Lower leg skin (tissue), 4 donors: ENCODE measurements at regions not wholly inside any gene's neighbourhood (a gene's known extent, or its start where the extent isn't known, plus 50 kb on each side); places are given as distances from the start of the nearest gene placed in this dataset.

Experiments used
- DNase-seq, 2 donors: peaks; one replicate each; pipeline ENCODE4 v3.0.0-alpha.2; 2019; ENCODE audit warnings: low spot score in 2 of 2
- H3K4me3 ChIP-seq: fragments of 200-600 bp; sonication (generic); 2 replicates; pipeline ENCODE4 v1.5.1; 2017; ENCODE audit warnings: mild to moderate bottlenecking, low read depth; ENCODE audit not compliant: poor library complexity, severe bottlenecking
- CTCF ChIP-seq, 3 donors: fragments of 450-650 bp; IDR thresholded peaks; one replicate each; pipeline ENCODE4 v1.5.1; 2016; ENCODE audit warnings: antibody characterized with exemption in 3 of 3, mild to moderate bottlenecking in 3 of 3, moderate library complexity in 2 of 3
- POLR2A ChIP-seq, 2 donors: fragments of 450-650 bp; IDR thresholded peaks; one replicate each; pipeline ENCODE4 v1.6.1; 2016 to 2017; ENCODE audit warnings: antibody characterized with exemption in 2 of 2, mild to moderate bottlenecking in 1 of 2, moderate library complexity in 1 of 2
- WGBS, 2 donors: methylation state at CpG; one replicate each; pipeline ENCODE4 v1.1.5; 2018; 5-methylcytosine and 5-hydroxymethylcytosine counted together
- intact Hi-C: fragments of 100-400 bp; cut with DNase I; formaldehyde crosslinking; loops from one replicate; pipeline ENCODE4 v1.15.0; 2023; ENCODE audit warnings: low total_unique reads

DNA sequence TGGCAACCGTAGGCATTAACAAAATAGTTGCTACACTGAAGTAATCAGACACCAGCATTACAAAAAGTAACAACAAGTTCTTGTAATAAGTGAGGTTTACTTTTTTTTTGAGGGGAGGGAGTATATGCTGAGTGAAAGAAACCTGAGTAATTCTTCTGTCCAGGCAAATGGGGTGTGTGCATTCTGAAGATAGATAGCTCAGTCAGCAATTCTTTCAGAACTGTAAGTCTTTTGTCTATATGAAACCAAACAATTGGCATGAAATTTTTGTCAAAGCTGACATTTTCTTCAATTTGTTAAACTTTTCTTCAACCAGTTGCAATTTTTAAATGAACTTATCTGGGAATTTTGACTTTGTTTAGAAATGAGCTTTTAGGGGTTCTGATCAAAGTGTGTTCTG lies 208.1 kb upstream of the THSD7B start:
- TF ChIP-seq CTCF (IDR thresholded peaks at IDR 0.05) (no peak), POLR2A (IDR thresholded peaks at IDR 0.05) (no peak)
- intact Hi-C loops: no loop called here
- DNase-seq: no peak
- 87 to 90% methylated on average over 1 of the region's 1 CpG for WGBS, 2 donors
- no peak overlapping the region for H3K4me3 ChIP-seq

GRCh38 chr2:136550181-136550580 lies 215.2 kb upstream of the THSD7B start:
- no peak overlapping the region for H3K4me3 ChIP-seq
- TF ChIP-seq POLR2A (IDR thresholded peaks at IDR 0.05) (no peak), CTCF (IDR thresholded peaks at IDR 0.05) (no peak)
- intact Hi-C loops: no loop called here
- 30 to 33% methylated on average over 1 of the region's 1 CpG for WGBS, 2 donors
- no peak for DNase-seq

- WGBS, 2 donors: 72 to 76% methylated on average over 5 of the region's 5 CpGs
- TF ChIP-seq POLR2A (IDR thresholded peaks at IDR 0.05) (no peak), CTCF (IDR thresholded peaks at IDR 0.05) (no peak)
- intact Hi-C loops: no loop called here
Measured at GRCh38 chr2:136539355-136539754, 226.0 kb upstream of the THSD7B start.

GRCh38 chr2:136538489-136538888 lies 226.9 kb upstream of the THSD7B start:
- no peak for TF ChIP-seq CTCF (IDR thresholded peaks at IDR 0.05)
- TF ChIP-seq POLR2A (IDR thresholded peaks at IDR 0.05): no peak
- no peak overlapping the region for H3K4me3 ChIP-seq
- no peak for DNase-seq
- intact Hi-C loops: no loop called here
- 55 to 56% methylated on average over 4 of the region's 4 CpGs for WGBS, 2 donors

More at GRCh38 chr2:136539355-136539754, 226.0 kb upstream of the THSD7B start:
- DNase-seq: no peak
- H3K4me3 ChIP-seq: no peak overlapping the region

DNA sequence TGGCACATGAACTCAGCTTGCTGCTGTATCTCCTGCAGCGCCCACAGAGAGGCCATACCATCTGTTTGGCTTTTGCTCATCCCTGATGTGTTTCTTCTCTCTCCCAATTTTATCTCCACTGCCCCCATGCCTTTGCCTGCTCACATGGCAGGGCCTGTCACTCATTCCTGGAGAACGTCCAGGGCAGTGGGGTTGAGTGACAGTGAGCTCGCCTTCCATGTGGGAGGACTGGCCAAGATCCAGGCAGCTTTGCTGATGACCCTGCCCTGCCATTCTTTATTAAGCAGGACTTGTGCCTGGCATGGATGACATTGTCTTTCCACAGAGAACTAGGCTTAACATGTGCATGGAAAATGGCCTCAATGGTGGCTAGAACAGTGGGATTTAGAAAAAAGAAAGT lies 230.5 kb upstream of the THSD7B start:
- H3K4me3 ChIP-seq: no peak overlapping the region
- WGBS, 2 donors: 38 to 48% methylated on average over 3 of the region's 3 CpGs
- no peak for DNase-seq
- intact Hi-C loops: no loop called here
- TF ChIP-seq POLR2A (IDR thresholded peaks at IDR 0.05) (no peak), CTCF (IDR thresholded peaks at IDR 0.05) (no peak)

DNA sequence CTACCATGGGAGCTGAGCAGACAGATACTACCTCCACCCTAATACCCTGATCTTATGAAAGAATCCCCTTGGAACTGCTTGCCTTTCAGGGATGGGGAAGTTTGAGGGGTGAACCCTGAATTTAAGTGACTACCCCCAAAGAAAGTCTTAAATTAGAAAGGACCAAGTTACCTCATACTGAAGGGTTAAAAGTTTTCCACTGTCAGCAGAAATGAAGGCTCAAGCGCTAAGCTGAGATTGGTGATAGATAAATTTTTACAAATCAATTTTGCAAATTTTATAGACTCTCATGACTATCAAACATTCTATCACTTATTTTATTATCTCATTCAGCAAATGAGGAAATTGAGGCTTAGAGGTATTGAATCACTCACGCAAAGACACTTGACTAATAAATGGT lies 233.2 kb upstream of the THSD7B start:
- intact Hi-C loops: no loop called here
- WGBS, 2 donors: 87 to 93% methylated on average over 2 of the region's 2 CpGs
- TF ChIP-seq CTCF (IDR thresholded peaks at IDR 0.05): no peak
- TF ChIP-seq POLR2A (IDR thresholded peaks at IDR 0.05): no peak
- H3K4me3 ChIP-seq: no peak overlapping the region
- DNase-seq: no peak
